ENCODE measurements at regions not wholly inside any gene's neighbourhood (a gene's known extent, or its start where the extent isn't known, plus 50 kb on each side); places are given as distances from the start of the nearest gene placed in this dataset.
A peak's percentile ranks its signal among the peaks of the same experiment; 100 is the strongest.

DNA sequence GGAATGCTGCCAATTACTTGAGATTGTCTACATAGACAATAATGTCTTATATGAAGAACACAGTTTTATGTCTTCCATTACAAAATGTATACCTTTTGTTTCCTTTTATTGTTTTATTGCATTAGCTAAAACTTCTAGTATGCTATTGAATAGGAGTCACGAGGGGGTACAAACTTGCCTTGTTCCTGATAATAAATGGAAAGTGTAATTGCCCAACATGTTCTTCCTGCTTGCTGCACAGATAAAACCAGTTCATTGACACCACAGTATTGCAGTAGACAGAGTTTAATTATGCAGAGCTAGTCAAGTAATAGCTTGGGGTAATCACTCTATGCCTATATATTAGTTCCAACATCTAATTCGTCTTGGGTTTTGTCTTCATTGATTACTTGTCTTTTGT, 1276.2 kb upstream of the NRXN1 start:
- H3K4ac ChIP-seq (ENCODE audit: low read depth, low read length), result no peak overlapping the region
- no peak for DNase-seq
- H4K91ac ChIP-seq (ENCODE audit: low read depth, low read length), result no peak overlapping the region
- no peak overlapping the region for H2BK12ac ChIP-seq (ENCODE audit: low read length)
- no peak overlapping the region for H2BK120ac ChIP-seq (ENCODE audit: insufficient read depth, low read length, poor library complexity)
- H2BK5ac ChIP-seq (ENCODE audit: low read depth, low read length, poor library complexity), result no peak overlapping the region
- no CpG with 5 or more reads among the region's 2 CpGs for WGBS (ENCODE audit: extremely low coverage, insufficient coverage, insufficient read length)
- no peaks in the 10 kb centered on the region for H3K79me2 ChIP-seq (ENCODE audit: control insufficient read depth, insufficient read depth, low read length, poor library complexity)
- no peak overlapping the region for H3K9ac ChIP-seq (ENCODE audit: low read length)
- H2AK5ac ChIP-seq (ENCODE audit: low read length), result no peak overlapping the region
- H2AFZ ChIP-seq (ENCODE audit: insufficient read depth, low read length, poor library complexity), result no peak overlapping the region
- peaks cover 3% of the 10 kb centered on the region for H3K9me3 ChIP-seq (ENCODE audit: insufficient read depth, low read depth, low read length)
- no peak overlapping the region for H3K23ac ChIP-seq (ENCODE audit: low read length)
- H3K18ac ChIP-seq (ENCODE audit: low read length), result no peak overlapping the region
- no peak overlapping the region for H3K27ac ChIP-seq (ENCODE audit: low read depth, low read length)
- no peaks in the 10 kb centered on the region for H3K79me1 ChIP-seq (ENCODE audit: low read length)
- no peak overlapping the region for H4K12ac ChIP-seq (ENCODE audit: low read depth, low read length)
- H3K27me3 ChIP-seq (ENCODE audit: insufficient read depth, low read length), result no peaks in the 10 kb centered on the region
- H3K14ac ChIP-seq (ENCODE audit: low read length), result no peak overlapping the region
- H4K8ac ChIP-seq (ENCODE audit: low read depth, low read length), result no peak overlapping the region
- H3K4me2 ChIP-seq (ENCODE audit: low read length), result no peak overlapping the region
- no peak overlapping the region for H3K4me3 ChIP-seq (ENCODE audit: low read depth, low read length)
- H3K4me1 ChIP-seq (ENCODE audit: control insufficient read depth in 1 of 2, insufficient read depth in 2 of 2, low read length in 2 of 2), result peaks cover 0 to 2% of the 10 kb centered on the region in 2 experiments
- H3K36me3 ChIP-seq (ENCODE audit: control insufficient read depth in 1 of 2, insufficient read depth in 2 of 2, low read length in 2 of 2), result no peaks in the 10 kb centered on the region

DNA sequence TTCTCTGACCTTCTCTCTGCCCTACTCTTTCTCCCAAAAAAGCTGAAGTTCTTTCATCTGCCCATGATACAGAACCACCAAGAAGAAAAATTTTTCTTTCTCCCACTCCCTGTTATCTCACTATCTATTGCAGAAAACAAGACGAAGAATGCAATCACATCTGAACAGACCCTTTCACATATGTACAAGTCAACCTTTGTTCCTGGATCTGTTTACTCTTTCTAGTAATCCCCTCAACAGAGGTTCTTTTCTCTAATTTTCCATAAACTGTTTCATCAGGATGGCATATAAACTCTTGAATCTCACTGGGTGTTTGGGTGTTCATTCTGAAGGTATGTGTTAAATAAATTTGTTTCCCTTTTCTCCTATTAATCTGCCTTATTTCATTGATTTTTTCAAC, 1262.7 kb upstream of the NRXN1 start:
- Histone ChIP-seq H3K27me3 (ENCODE audit: insufficient read depth, low read length) (no peaks in the 10 kb centered on the region), H3K18ac (ENCODE audit: low read length) (no peak overlapping the region), H3K4me3 (ENCODE audit: low read depth, low read length) (no peak overlapping the region), H2AFZ (ENCODE audit: insufficient read depth, low read length, poor library complexity) (no peak overlapping the region), H4K91ac (ENCODE audit: low read depth, low read length) (no peak overlapping the region), H3K9me3 (ENCODE audit: insufficient read depth, low read depth, low read length) (no peaks in the 10 kb centered on the region), H4K12ac (ENCODE audit: low read depth, low read length) (no peak overlapping the region), H2AK5ac (ENCODE audit: low read length) (no peak overlapping the region), H2BK120ac (ENCODE audit: insufficient read depth, low read length, poor library complexity) (no peak overlapping the region), H2BK5ac (ENCODE audit: low read depth, low read length, poor library complexity) (no peak overlapping the region), H2BK12ac (ENCODE audit: low read length) (no peak overlapping the region), H3K4me1 (ENCODE audit: control insufficient read depth in 1 of 2, insufficient read depth in 2 of 2, low read length in 2 of 2) (no peaks in the 10 kb centered on the region), H3K36me3 (ENCODE audit: control insufficient read depth in 1 of 2, insufficient read depth in 2 of 2, low read length in 2 of 2) (no peaks in the 10 kb centered on the region), H3K23ac (ENCODE audit: low read length) (no peak overlapping the region), H3K79me2 (ENCODE audit: control insufficient read depth, insufficient read depth, low read length, poor library complexity) (no peaks in the 10 kb centered on the region), H3K14ac (ENCODE audit: low read length) (no peak overlapping the region), H3K4ac (ENCODE audit: low read depth, low read length) (no peak overlapping the region), H3K4me2 (ENCODE audit: low read length) (no peak overlapping the region), H3K27ac (ENCODE audit: low read depth, low read length) (no peak overlapping the region), H4K8ac (ENCODE audit: low read depth, low read length) (no peak overlapping the region), H3K9ac (ENCODE audit: low read length) (no peak overlapping the region), H3K79me1 (ENCODE audit: low read length) (no peaks in the 10 kb centered on the region)
- no CpG with 5 or more reads among the region's 1 CpG for WGBS (ENCODE audit: extremely low coverage, insufficient coverage, insufficient read length)
- DNase-seq, result no peak

DNA sequence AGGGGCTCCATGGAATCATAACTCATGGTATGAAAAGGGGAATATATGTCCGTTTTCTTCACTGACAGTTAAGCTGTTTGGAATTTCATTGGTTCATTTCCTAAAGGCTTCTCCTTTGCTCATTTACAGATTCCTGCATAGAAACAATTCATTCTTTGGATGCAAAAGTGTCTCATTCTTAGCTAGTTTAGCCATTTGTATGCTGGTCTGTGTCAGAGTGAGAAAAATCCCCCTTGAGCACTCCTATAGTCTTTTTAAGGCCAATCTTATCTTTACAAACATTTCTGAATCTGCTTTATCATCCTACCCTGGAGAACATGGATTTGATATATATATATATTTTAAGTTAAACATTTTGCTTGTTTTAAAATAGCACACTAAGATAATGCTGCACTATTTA, 1260.9 kb upstream of the NRXN1 start:
- Histone ChIP-seq H3K9me3 (ENCODE audit: insufficient read depth, low read depth, low read length) (no peaks in the 10 kb centered on the region), H3K14ac (ENCODE audit: low read length) (no peak overlapping the region), H2AK5ac (ENCODE audit: low read length) (no peak overlapping the region), H3K23ac (ENCODE audit: low read length) (no peak overlapping the region), H4K12ac (ENCODE audit: low read depth, low read length) (no peak overlapping the region), H2AFZ (ENCODE audit: insufficient read depth, low read length, poor library complexity) (no peak overlapping the region), H2BK12ac (ENCODE audit: low read length) (no peak overlapping the region), H4K91ac (ENCODE audit: low read depth, low read length) (no peak overlapping the region), H3K4me3 (ENCODE audit: low read depth, low read length) (no peak overlapping the region), H3K79me1 (ENCODE audit: low read length) (no peaks in the 10 kb centered on the region), H3K4me2 (ENCODE audit: low read length) (no peak overlapping the region), H3K4ac (ENCODE audit: low read depth, low read length) (no peak overlapping the region), H3K18ac (ENCODE audit: low read length) (no peak overlapping the region), H3K9ac (ENCODE audit: low read length) (no peak overlapping the region), H4K8ac (ENCODE audit: low read depth, low read length) (no peak overlapping the region), H3K36me3 (ENCODE audit: control insufficient read depth in 1 of 2, insufficient read depth in 2 of 2, low read length in 2 of 2) (no peaks in the 10 kb centered on the region), H2BK120ac (ENCODE audit: insufficient read depth, low read length, poor library complexity) (no peak overlapping the region), H3K27ac (ENCODE audit: low read depth, low read length) (no peak overlapping the region), H2BK5ac (ENCODE audit: low read depth, low read length, poor library complexity) (no peak overlapping the region), H3K4me1 (ENCODE audit: control insufficient read depth in 1 of 2, insufficient read depth in 2 of 2, low read length in 2 of 2) (no peaks in the 10 kb centered on the region), H3K27me3 (ENCODE audit: insufficient read depth, low read length) (no peaks in the 10 kb centered on the region), H3K79me2 (ENCODE audit: control insufficient read depth, insufficient read depth, low read length, poor library complexity) (no peaks in the 10 kb centered on the region)
- peak; percentile 10 to 67 for DNase-seq
- no CpG with 5 or more reads among the region's 1 CpG for WGBS (ENCODE audit: extremely low coverage, insufficient coverage, insufficient read length)

DNA sequence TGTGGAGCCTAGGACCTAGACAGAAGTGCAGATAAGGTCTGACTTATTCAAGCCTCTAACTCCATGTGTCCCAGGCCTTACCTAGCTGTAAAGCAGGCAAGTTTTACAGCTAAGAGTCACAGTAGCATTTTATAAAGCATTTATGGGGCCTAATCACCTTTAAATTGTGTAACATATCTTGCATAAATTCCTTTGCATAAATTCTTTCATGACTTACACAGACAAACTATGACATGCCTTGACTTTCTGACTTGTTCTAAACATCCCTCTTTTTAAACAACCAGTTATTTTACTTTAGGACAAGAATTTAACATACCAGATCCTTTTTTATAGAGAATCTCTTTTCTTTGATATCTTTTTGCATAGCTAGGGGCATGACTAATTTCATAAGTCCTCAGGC, 1257.8 kb upstream of the NRXN1 start:
- DNase-seq, result peak in 1 of 2 donors; percentile 49
- no peaks in the 10 kb centered on the region for H3K79me2 ChIP-seq (ENCODE audit: control insufficient read depth, insufficient read depth, low read length, poor library complexity)
- H3K18ac ChIP-seq (ENCODE audit: low read length), result no peak overlapping the region
- no peak overlapping the region for H3K4me2 ChIP-seq (ENCODE audit: low read length)
- H3K79me1 ChIP-seq (ENCODE audit: low read length), result no peaks in the 10 kb centered on the region
- H3K9me3 ChIP-seq (ENCODE audit: insufficient read depth, low read depth, low read length), result no peaks in the 10 kb centered on the region
- no peak overlapping the region for H2AFZ ChIP-seq (ENCODE audit: insufficient read depth, low read length, poor library complexity)
- no peaks in the 10 kb centered on the region for H3K4me1 ChIP-seq (ENCODE audit: control insufficient read depth in 1 of 2, insufficient read depth in 2 of 2, low read length in 2 of 2)
- H2BK5ac ChIP-seq (ENCODE audit: low read depth, low read length, poor library complexity), result no peak overlapping the region
- no peak overlapping the region for H3K9ac ChIP-seq (ENCODE audit: low read length)
- H2BK12ac ChIP-seq (ENCODE audit: low read length), result no peak overlapping the region
- no peak overlapping the region for H4K8ac ChIP-seq (ENCODE audit: low read depth, low read length)
- no peaks in the 10 kb centered on the region for H3K27me3 ChIP-seq (ENCODE audit: insufficient read depth, low read length)
- no peak overlapping the region for H3K4ac ChIP-seq (ENCODE audit: low read depth, low read length)
- no peaks in the 10 kb centered on the region for H3K36me3 ChIP-seq (ENCODE audit: control insufficient read depth in 1 of 2, insufficient read depth in 2 of 2, low read length in 2 of 2)
- no peak overlapping the region for H2BK120ac ChIP-seq (ENCODE audit: insufficient read depth, low read length, poor library complexity)
- no peak overlapping the region for H4K12ac ChIP-seq (ENCODE audit: low read depth, low read length)
- no peak overlapping the region for H3K14ac ChIP-seq (ENCODE audit: low read length)
- H3K4me3 ChIP-seq (ENCODE audit: low read depth, low read length), result no peak overlapping the region
- no peak overlapping the region for H4K91ac ChIP-seq (ENCODE audit: low read depth, low read length)
- H3K27ac ChIP-seq (ENCODE audit: low read depth, low read length), result no peak overlapping the region
- H3K23ac ChIP-seq (ENCODE audit: low read length), result no peak overlapping the region
- no peak overlapping the region for H2AK5ac ChIP-seq (ENCODE audit: low read length)

DNA sequence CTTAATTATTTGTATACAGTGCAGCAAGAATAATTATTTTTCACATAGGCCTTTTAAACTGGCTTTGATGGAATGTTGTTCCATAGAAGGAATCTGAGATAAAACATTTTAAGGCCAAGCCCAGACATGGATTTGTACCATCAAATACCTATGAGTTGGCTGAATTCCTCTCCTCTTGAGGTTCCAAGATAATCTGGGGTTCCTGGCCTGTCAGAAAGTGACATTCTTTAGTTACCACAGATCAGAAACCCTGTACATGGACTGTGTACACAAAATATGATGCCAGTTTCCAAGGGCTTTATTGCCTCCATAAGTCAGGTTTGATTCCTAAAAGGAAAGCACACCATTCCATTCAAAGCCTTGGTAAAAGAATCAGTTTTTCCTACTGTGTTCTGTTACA, 1256.7 kb upstream of the NRXN1 start:
- H2BK12ac ChIP-seq (ENCODE audit: low read length), result no peak overlapping the region
- H2AFZ ChIP-seq (ENCODE audit: insufficient read depth, low read length, poor library complexity), result no peak overlapping the region
- no peak overlapping the region for H2AK5ac ChIP-seq (ENCODE audit: low read length)
- no peaks in the 10 kb centered on the region for H3K79me1 ChIP-seq (ENCODE audit: low read length)
- H3K27me3 ChIP-seq (ENCODE audit: insufficient read depth, low read length), result no peaks in the 10 kb centered on the region
- no peak overlapping the region for H2BK120ac ChIP-seq (ENCODE audit: insufficient read depth, low read length, poor library complexity)
- DNase-seq, result no peak
- no peak overlapping the region for H3K4me2 ChIP-seq (ENCODE audit: low read length)
- H4K12ac ChIP-seq (ENCODE audit: low read depth, low read length), result no peak overlapping the region
- H4K91ac ChIP-seq (ENCODE audit: low read depth, low read length), result no peak overlapping the region
- H3K4ac ChIP-seq (ENCODE audit: low read depth, low read length), result no peak overlapping the region
- H3K23ac ChIP-seq (ENCODE audit: low read length), result no peak overlapping the region
- no peak overlapping the region for H4K8ac ChIP-seq (ENCODE audit: low read depth, low read length)
- H3K4me1 ChIP-seq (ENCODE audit: control insufficient read depth in 1 of 2, insufficient read depth in 2 of 2, low read length in 2 of 2), result no peaks in the 10 kb centered on the region
- H3K79me2 ChIP-seq (ENCODE audit: control insufficient read depth, insufficient read depth, low read length, poor library complexity), result no peaks in the 10 kb centered on the region
- H3K36me3 ChIP-seq (ENCODE audit: control insufficient read depth in 1 of 2, insufficient read depth in 2 of 2, low read length in 2 of 2), result no peaks in the 10 kb centered on the region
- H3K27ac ChIP-seq (ENCODE audit: low read depth, low read length), result no peak overlapping the region
- no peak overlapping the region for H3K4me3 ChIP-seq (ENCODE audit: low read depth, low read length)
- H3K9ac ChIP-seq (ENCODE audit: low read length), result no peak overlapping the region
- H2BK5ac ChIP-seq (ENCODE audit: low read depth, low read length, poor library complexity), result no peak overlapping the region
- H3K18ac ChIP-seq (ENCODE audit: low read length), result no peak overlapping the region
- no peak overlapping the region for H3K14ac ChIP-seq (ENCODE audit: low read length)
- H3K9me3 ChIP-seq (ENCODE audit: insufficient read depth, low read depth, low read length), result no peaks in the 10 kb centered on the region

Data from trophoblast cell (in vitro differentiated cells and primary cell).